Trophoblast cell (in vitro differentiated cells and primary cell): ENCODE measurements at regions not wholly inside any gene's neighbourhood (a gene's known extent, or its start where the extent isn't known, plus 50 kb on each side); places are given as distances from the start of the nearest gene placed in this dataset.
A peak's percentile ranks its signal among the peaks of the same experiment; 100 is the strongest.

ENCODE experiments used
- DNase-seq, 2 donors: peaks; one replicate each; pipeline ENCODE4 v3.0.0-alpha.2; 2016
- H2AFZ ChIP-seq: 2 replicates; pipeline ENCODE4 v1.6.1; 2013; ENCODE audit warnings: low read length, moderate library complexity, mild to moderate bottlenecking; ENCODE audit not compliant: insufficient read depth, poor library complexity
- H2AK5ac ChIP-seq: 2 replicates; pipeline ENCODE4 v1.6.1; 2013; ENCODE audit warnings: mild to moderate bottlenecking, low read length
- H2BK120ac ChIP-seq: 2 replicates; pipeline ENCODE4 v1.6.1; 2013; ENCODE audit warnings: low read length, mild to moderate bottlenecking, moderate library complexity; ENCODE audit not compliant: insufficient read depth, poor library complexity
- H2BK12ac ChIP-seq: 2 replicates; pipeline ENCODE4 v1.6.1; 2013; ENCODE audit warnings: mild to moderate bottlenecking, low read length, moderate library complexity
- H2BK5ac ChIP-seq: 2 replicates; pipeline ENCODE4 v1.6.1; 2013; ENCODE audit warnings: low read length, low read depth, moderate library complexity, mild to moderate bottlenecking; ENCODE audit not compliant: poor library complexity
- H3K14ac ChIP-seq: 2 replicates; pipeline ENCODE4 v1.6.1; 2013; ENCODE audit warnings: mild to moderate bottlenecking, low read length
- H3K18ac ChIP-seq: 2 replicates; pipeline ENCODE4 v1.6.1; 2013; ENCODE audit warnings: mild to moderate bottlenecking, low read length
- H3K23ac ChIP-seq: 2 replicates; pipeline ENCODE4 v1.6.1; 2013; ENCODE audit warnings: low read length
- H3K27ac ChIP-seq: 2 replicates; pipeline ENCODE4 v1.5.1; 2013; ENCODE audit warnings: low read depth, mild to moderate bottlenecking, inconsistent platforms, low read length, moderate library complexity
- H3K27me3 ChIP-seq: 2 replicates; pipeline ENCODE4 v1.6.1; 2013; ENCODE audit warnings: inconsistent platforms, mild to moderate bottlenecking, low read length, moderate library complexity; ENCODE audit not compliant: insufficient read depth
- H3K36me3 ChIP-seq, 2 experiments: 1 replicate in 1 of 2; 2 replicates in 1 of 2; pipeline ENCODE4 v1.6.1; 2013; ENCODE audit warnings: low read length in 2 of 2, mild to moderate bottlenecking in 2 of 2, moderate library complexity in 1 of 2; ENCODE audit not compliant: insufficient read depth in 2 of 2, control insufficient read depth in 1 of 2
- H3K4ac ChIP-seq: 2 replicates; pipeline ENCODE4 v1.6.1; 2013; ENCODE audit warnings: low read depth, mild to moderate bottlenecking, low read length, moderate library complexity
- H3K4me1 ChIP-seq, 2 experiments: 1 replicate in 1 of 2; 2 replicates in 1 of 2; pipeline ENCODE4 v1.6.1; 2013; ENCODE audit warnings: low read length in 2 of 2, mild to moderate bottlenecking in 2 of 2, moderate library complexity in 1 of 2; ENCODE audit not compliant: insufficient read depth in 2 of 2, control insufficient read depth in 1 of 2
- H3K4me2 ChIP-seq: 2 replicates; pipeline ENCODE4 v1.6.1; 2013; ENCODE audit warnings: inconsistent platforms, mild to moderate bottlenecking, low read length, moderate library complexity
- H3K4me3 ChIP-seq: 2 replicates; pipeline ENCODE4 v1.5.1; 2013; ENCODE audit warnings: mild to moderate bottlenecking, low read depth, low read length, inconsistent platforms
- H3K79me1 ChIP-seq: one replicate; pipeline ENCODE4 v1.6.1; 2013; ENCODE audit warnings: low read length
- H3K79me2 ChIP-seq: 2 replicates; pipeline ENCODE4 v1.6.1; 2013; ENCODE audit warnings: low read length, mild to moderate bottlenecking; ENCODE audit not compliant: control insufficient read depth, insufficient read depth, poor library complexity
- H3K9ac ChIP-seq: 2 replicates; pipeline ENCODE4 v1.6.1; 2013; ENCODE audit warnings: mild to moderate bottlenecking, low read length
- H3K9me3 ChIP-seq: 2 replicates; pipeline ENCODE4 v1.6.1; 2013; ENCODE audit warnings: low read depth, mild to moderate bottlenecking, control low read depth, inconsistent platforms, low read length; ENCODE audit not compliant: insufficient read depth
- H4K12ac ChIP-seq: 2 replicates; pipeline ENCODE4 v1.6.1; 2013; ENCODE audit warnings: low read depth, mild to moderate bottlenecking, low read length, moderate library complexity
- H4K8ac ChIP-seq: 2 replicates; pipeline ENCODE4 v1.6.1; 2013; ENCODE audit warnings: low read depth, mild to moderate bottlenecking, low read length, moderate library complexity
- H4K91ac ChIP-seq: one replicate; pipeline ENCODE4 v1.6.1; 2013; ENCODE audit warnings: low read depth, mild to moderate bottlenecking, low read length, moderate library complexity
- WGBS: extraction: QIAGEN DNeasy Blood & Tissue Kit; methylation state at CpG from one replicate; pipeline ENCODE4 v1.1.7; 2013; ENCODE audit warnings: missing lambda C conversion rate; ENCODE audit not compliant: insufficient read length, insufficient coverage; ENCODE audit errors: extremely low coverage; 5-methylcytosine and 5-hydroxymethylcytosine counted together

GRCh38 chr17:34504814-34505484, 74.4 kb upstream of the TMEM132E start:
- no peak overlapping the region for H4K91ac ChIP-seq
- H3K14ac ChIP-seq = no peak overlapping the region
- H3K4me3 ChIP-seq = no peak overlapping the region
- H3K27ac ChIP-seq = no peak overlapping the region
- no peak overlapping the region for H4K8ac ChIP-seq
- no peak overlapping the region for H3K18ac ChIP-seq
- no peaks in the 10 kb centered on the region for H3K4me1 ChIP-seq
- no peak overlapping the region for H3K9ac ChIP-seq
- H2BK120ac ChIP-seq = no peak overlapping the region
- no peaks in the 10 kb centered on the region for H3K79me2 ChIP-seq
- H3K9me3 ChIP-seq = peaks cover 2% of the 10 kb centered on the region
- DNase-seq = no peak
- no peak overlapping the region for H2BK12ac ChIP-seq
- no peak overlapping the region for H2AK5ac ChIP-seq
- no peak overlapping the region for H3K23ac ChIP-seq
- no peak overlapping the region for H2AFZ ChIP-seq
- no peaks in the 10 kb centered on the region for H3K27me3 ChIP-seq
- H4K12ac ChIP-seq = no peak overlapping the region
- H3K36me3 ChIP-seq = no peaks in the 10 kb centered on the region
- no peak overlapping the region for H2BK5ac ChIP-seq
- H3K4ac ChIP-seq = no peak overlapping the region
- H3K4me2 ChIP-seq = no peak overlapping the region
- no CpG with 5 or more reads among the region's 3 CpGs for WGBS
- H3K79me1 ChIP-seq = no peaks in the 10 kb centered on the region

- H3K36me3 ChIP-seq = no peaks in the 10 kb centered on the region
- H2BK5ac ChIP-seq = no peak overlapping the region
- no peak overlapping the region for H4K8ac ChIP-seq
- H4K12ac ChIP-seq = no peak overlapping the region
- H3K79me1 ChIP-seq = no peaks in the 10 kb centered on the region
- no peak overlapping the region for H2AK5ac ChIP-seq
- H3K4me2 ChIP-seq = no peak overlapping the region
- H3K79me2 ChIP-seq = no peaks in the 10 kb centered on the region
- H2BK120ac ChIP-seq = no peak overlapping the region
- no peak overlapping the region for H2BK12ac ChIP-seq
- no peak overlapping the region for H3K9ac ChIP-seq
- no peak overlapping the region for H3K23ac ChIP-seq
- no peaks in the 10 kb centered on the region for H3K27me3 ChIP-seq
- H3K18ac ChIP-seq = no peak overlapping the region
- no CpG with 5 or more reads among the region's 10 CpGs for WGBS
- H4K91ac ChIP-seq = no peak overlapping the region
- H3K4ac ChIP-seq = no peak overlapping the region
- no peak overlapping the region for H2AFZ ChIP-seq
- H3K27ac ChIP-seq = no peak overlapping the region
- peaks cover 2% of the 10 kb centered on the region for H3K9me3 ChIP-seq
- H3K4me3 ChIP-seq = no peak overlapping the region
- no peaks in the 10 kb centered on the region for H3K4me1 ChIP-seq
- peak; percentile 10 to 25 for DNase-seq
- no peak overlapping the region for H3K14ac ChIP-seq
These were observed 75.7 kb upstream of the TMEM132E start for GRCh38 chr17:34503528-34504195.

DNA sequence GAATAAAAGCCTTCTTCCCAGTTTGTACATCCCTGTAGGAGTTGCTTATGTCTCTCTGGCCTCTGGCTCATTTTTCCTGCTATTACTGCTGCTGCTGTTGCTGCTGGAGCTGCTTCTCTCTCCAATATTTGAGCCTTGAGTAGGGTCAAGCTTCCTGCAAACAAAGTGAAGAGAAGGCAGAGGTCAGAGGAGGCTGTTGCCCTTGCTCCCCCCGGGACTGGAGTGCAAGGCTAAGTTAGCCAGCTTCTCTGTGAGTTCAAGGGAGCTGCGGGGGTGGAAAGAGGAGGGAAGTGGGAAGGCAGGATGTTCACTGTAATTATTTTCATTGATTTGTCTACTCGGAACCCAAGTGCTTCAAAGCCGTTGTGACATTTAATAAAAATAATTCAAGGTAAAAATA, 77.0 kb upstream of the TMEM132E start:
- Histone ChIP-seq H3K4me1 (no peaks in the 10 kb centered on the region), H3K23ac (no peak overlapping the region), H3K14ac (no peak overlapping the region), H2BK5ac (no peak overlapping the region), H3K79me2 (no peaks in the 10 kb centered on the region), H3K79me1 (no peaks in the 10 kb centered on the region), H3K18ac (no peak overlapping the region), H3K27me3 (no peaks in the 10 kb centered on the region), H2BK120ac (no peak overlapping the region), H3K36me3 (no peaks in the 10 kb centered on the region), H3K4ac (no peak overlapping the region), H2AFZ (no peak overlapping the region), H4K8ac (no peak overlapping the region), H4K12ac (no peak overlapping the region), H4K91ac (no peak overlapping the region), H2AK5ac (no peak overlapping the region), H3K9me3 (peaks cover 2% of the 10 kb centered on the region), H3K9ac (no peak overlapping the region), H3K4me3 (no peak overlapping the region), H3K27ac (no peak overlapping the region), H3K4me2 (no peak overlapping the region), H2BK12ac (no peak overlapping the region)
- no CpG with 5 or more reads among the region's 4 CpGs for WGBS
- DNase-seq = no peak

GRCh38 chr17:34499576-34499975, 79.8 kb upstream of the TMEM132E start:
- Histone ChIP-seq H3K4me1 (no peaks in the 10 kb centered on the region), H4K8ac (no peak overlapping the region), H4K91ac (no peak overlapping the region), H3K14ac (no peak overlapping the region), H3K36me3 (no peaks in the 10 kb centered on the region), H3K4me2 (no peak overlapping the region), H3K79me1 (no peaks in the 10 kb centered on the region), H3K27ac (no peak overlapping the region), H3K23ac (no peak overlapping the region), H2BK5ac (no peak overlapping the region), H3K4ac (no peak overlapping the region), H3K4me3 (no peak overlapping the region), H3K9ac (no peak overlapping the region), H2BK12ac (no peak overlapping the region), H2AFZ (no peak overlapping the region), H3K27me3 (no peaks in the 10 kb centered on the region), H3K9me3 (peaks cover 2% of the 10 kb centered on the region), H2BK120ac (no peak overlapping the region), H4K12ac (no peak overlapping the region), H3K18ac (no peak overlapping the region), H3K79me2 (no peaks in the 10 kb centered on the region), H2AK5ac (no peak overlapping the region)
- WGBS = no CpG with 5 or more reads among the region's 1 CpG
- DNase-seq = peak; percentile 23 to 70
